Astrocyte (in vitro differentiated cells and primary cell): ENCODE measurements at regions not wholly inside any gene's neighbourhood (a gene's known extent, or its start where the extent isn't known, plus 50 kb on each side); places are given as distances from the start of the nearest gene placed in this dataset.

Experiments used
- EZH2 ChIP-seq: IDR thresholded peaks from 2 replicates; pipeline ENCODE4 v1.6.1; 2012; ENCODE audit warnings: mild to moderate bottlenecking, low read length, inconsistent platforms; ENCODE audit not compliant: insufficient read depth
- TF ChIP-seq, protein P1 (sequence below): IDR thresholded peaks from 2 replicates; pipeline ENCODE4 v1.5.1; 2011; ENCODE audit warnings: low read depth, mild to moderate bottlenecking, inconsistent platforms, low read length, moderate library complexity; ENCODE audit not compliant: insufficient read depth

- TF ChIP-seq, protein P1, sequence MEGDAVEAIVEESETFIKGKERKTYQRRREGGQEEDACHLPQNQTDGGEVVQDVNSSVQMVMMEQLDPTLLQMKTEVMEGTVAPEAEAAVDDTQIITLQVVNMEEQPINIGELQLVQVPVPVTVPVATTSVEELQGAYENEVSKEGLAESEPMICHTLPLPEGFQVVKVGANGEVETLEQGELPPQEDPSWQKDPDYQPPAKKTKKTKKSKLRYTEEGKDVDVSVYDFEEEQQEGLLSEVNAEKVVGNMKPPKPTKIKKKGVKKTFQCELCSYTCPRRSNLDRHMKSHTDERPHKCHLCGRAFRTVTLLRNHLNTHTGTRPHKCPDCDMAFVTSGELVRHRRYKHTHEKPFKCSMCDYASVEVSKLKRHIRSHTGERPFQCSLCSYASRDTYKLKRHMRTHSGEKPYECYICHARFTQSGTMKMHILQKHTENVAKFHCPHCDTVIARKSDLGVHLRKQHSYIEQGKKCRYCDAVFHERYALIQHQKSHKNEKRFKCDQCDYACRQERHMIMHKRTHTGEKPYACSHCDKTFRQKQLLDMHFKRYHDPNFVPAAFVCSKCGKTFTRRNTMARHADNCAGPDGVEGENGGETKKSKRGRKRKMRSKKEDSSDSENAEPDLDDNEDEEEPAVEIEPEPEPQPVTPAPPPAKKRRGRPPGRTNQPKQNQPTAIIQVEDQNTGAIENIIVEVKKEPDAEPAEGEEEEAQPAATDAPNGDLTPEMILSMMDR, result no peak
- no peak for TF ChIP-seq EZH2
Observed at GRCh38 chr18:78523850-78524249, 455.8 kb upstream of the SALL3 start.
